Mesothelial cell of epicardium (in vitro differentiated cells): ENCODE measurements at regions not wholly inside any gene's neighbourhood (a gene's known extent, or its start where the extent isn't known, plus 50 kb on each side); places are given as distances from the start of the nearest gene placed in this dataset.

ENCODE experiments used
- DNase-seq, 2 experiments: peaks; one replicate each; pipeline ENCODE4 v3.0.0; 2021; ENCODE audit warnings: low spot score in 2 of 2; ENCODE audit not compliant: unreplicated experiment in 2 of 2
- H3K27ac Mint-ChIP-seq: 2 replicates; pipeline ENCODE4 v1.8.0; 2021; ENCODE audit warnings: mixed read lengths
- H3K27me3 Mint-ChIP-seq: 2 replicates; pipeline ENCODE4 v1.8.0; 2021; ENCODE audit warnings: low read depth, mixed read lengths
- H3K36me3 Mint-ChIP-seq: 2 replicates; pipeline ENCODE4 v1.8.0; 2021; ENCODE audit warnings: mixed read lengths
- H3K4me1 Mint-ChIP-seq: 2 replicates; pipeline ENCODE4 v1.8.0; 2021; ENCODE audit warnings: mixed read lengths
- H3K4me3 Mint-ChIP-seq: 2 replicates; pipeline ENCODE4 v1.8.0; 2021; ENCODE audit warnings: mild to moderate bottlenecking, moderate library complexity, mixed read lengths
- H3K9me3 Mint-ChIP-seq: 2 replicates; pipeline ENCODE4 v1.8.0; 2021; ENCODE audit warnings: mixed read lengths
- CTCF ChIP-seq: fragments of 200-600 bp; sonication (generic); IDR thresholded peaks from one replicate; pipeline ENCODE4 v1.5.0; 2021; ENCODE audit warnings: antibody characterized with exemption; ENCODE audit not compliant: unreplicated experiment

GRCh38 chr7:132065193-132065988 lies 509.0 kb upstream of the PODXL start:
- DNase-seq, result no peak
- Mint-ChIP-seq H3K4me3 (no peak overlapping the region), H3K9me3 (no peaks in the 10 kb centered on the region), H3K27ac (no peak overlapping the region), H3K4me1 (peaks cover 19% of the 10 kb centered on the region), H3K36me3 (no peaks in the 10 kb centered on the region), H3K27me3 (peaks cover 36% of the 10 kb centered on the region)
- TF ChIP-seq CTCF, result no peak

GRCh38 chr7:132063800-132064199 lies 507.4 kb upstream of the PODXL start:
- TF ChIP-seq CTCF, result no peak
- Mint-ChIP-seq H3K4me3 (no peak overlapping the region), H3K27me3 (peaks cover 30% of the 10 kb centered on the region), H3K4me1 (peaks cover 19% of the 10 kb centered on the region), H3K27ac (no peak overlapping the region), H3K9me3 (peaks cover 6% of the 10 kb centered on the region), H3K36me3 (no peaks in the 10 kb centered on the region)
- no peak for DNase-seq

- no peak for TF ChIP-seq CTCF
- no peak overlapping the region for H3K4me3 Mint-ChIP-seq
- H3K27ac Mint-ChIP-seq, result no peak overlapping the region
- peaks cover 15% of the 10 kb centered on the region for H3K4me1 Mint-ChIP-seq
- H3K27me3 Mint-ChIP-seq, result peaks cover 28% of the 10 kb centered on the region
- H3K36me3 Mint-ChIP-seq, result no peaks in the 10 kb centered on the region
- no peak for DNase-seq
- peaks cover 12% of the 10 kb centered on the region for H3K9me3 Mint-ChIP-seq
Observed at GRCh38 chr7:132061937-132062336, 505.5 kb upstream of the PODXL start.

- DNase-seq, result no peak
- Mint-ChIP-seq H3K27me3 (peaks cover 46% of the 10 kb centered on the region), H3K36me3 (no peaks in the 10 kb centered on the region), H3K4me3 (no peak overlapping the region), H3K27ac (no peak overlapping the region), H3K4me1 (no peaks in the 10 kb centered on the region), H3K9me3 (peaks cover 12% of the 10 kb centered on the region)
- no peak for TF ChIP-seq CTCF
Observed at GRCh38 chr7:132059141-132059540, 502.7 kb upstream of the PODXL start.

GRCh38 chr7:132055336-132056120 lies 499.1 kb upstream of the PODXL start:
- no peak for DNase-seq
- no peak overlapping the region for H3K27ac Mint-ChIP-seq
- peaks cover 57% of the 10 kb centered on the region for H3K27me3 Mint-ChIP-seq
- no peak overlapping the region for H3K4me3 Mint-ChIP-seq
- TF ChIP-seq CTCF, result no peak
- peaks cover 18% of the 10 kb centered on the region for H3K9me3 Mint-ChIP-seq
- H3K36me3 Mint-ChIP-seq, result no peaks in the 10 kb centered on the region
- no peaks in the 10 kb centered on the region for H3K4me1 Mint-ChIP-seq
